HFFc6 (cell line): ENCODE measurements at regions not wholly inside any gene's neighbourhood (a gene's known extent, or its start where the extent isn't known, plus 50 kb on each side); places are given as distances from the start of the nearest gene placed in this dataset.

Source experiments
- DNase-seq: peaks from one replicate; pipeline ENCODE4 v3.0.0-alpha.2; 2018
- H3K27ac Mint-ChIP-seq: 2 replicates; pipeline ENCODE4 v1.8.0; 2020; ENCODE audit warnings: mild to moderate bottlenecking, mixed read lengths
- H3K27me3 Mint-ChIP-seq: 2 replicates; pipeline ENCODE4 v1.8.0; 2021; ENCODE audit warnings: mild to moderate bottlenecking, moderate library complexity, mixed read lengths; ENCODE audit not compliant: insufficient read depth
- H3K36me3 Mint-ChIP-seq: 2 replicates; pipeline ENCODE4 v1.8.0; 2021; ENCODE audit warnings: low read depth, mixed read lengths
- H3K4me1 Mint-ChIP-seq: 2 replicates; pipeline ENCODE4 v1.8.0; 2020; ENCODE audit warnings: low read depth, mixed read lengths
- H3K4me3 Mint-ChIP-seq: 2 replicates; pipeline ENCODE4 v1.8.0; 2020; ENCODE audit warnings: mild to moderate bottlenecking, moderate library complexity, mixed read lengths
- H3K9me3 Mint-ChIP-seq: 2 replicates; pipeline ENCODE4 v1.8.0; 2020; ENCODE audit warnings: mild to moderate bottlenecking, mixed read lengths
- TF ChIP-seq, protein P1 (sequence below): fragments of 200-600 bp; sonication (generic); IDR thresholded peaks from 2 replicates; pipeline ENCODE4 v1.5.0; 2021; ENCODE audit warnings: antibody characterized with exemption, mild to moderate bottlenecking

DNA sequence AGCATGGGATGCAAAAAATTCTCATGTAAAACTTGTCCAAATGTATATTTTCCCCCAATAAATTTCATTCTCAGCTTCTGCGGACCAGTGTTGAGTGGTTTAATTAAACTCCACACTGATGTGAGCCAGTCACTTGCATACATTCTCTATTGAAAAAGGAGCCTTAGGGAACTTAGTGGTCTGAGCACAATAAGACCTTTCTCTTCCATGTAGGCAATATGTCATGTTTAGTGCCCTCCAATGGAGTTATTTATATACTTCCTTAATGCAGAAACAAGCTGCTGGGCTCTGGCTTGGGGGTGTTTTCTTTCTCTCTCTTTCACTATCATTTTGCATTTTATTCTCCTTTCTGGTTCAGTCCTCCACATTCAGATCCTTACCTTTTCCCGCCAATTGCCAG is 196.9 kb downstream of the ANAPC10 start:
- H3K27me3 Mint-ChIP-seq = no peaks in the 10 kb centered on the region; the same call in 1 of the 2 replicates
- no peak overlapping the region for H3K27ac Mint-ChIP-seq
- TF ChIP-seq, protein P1, sequence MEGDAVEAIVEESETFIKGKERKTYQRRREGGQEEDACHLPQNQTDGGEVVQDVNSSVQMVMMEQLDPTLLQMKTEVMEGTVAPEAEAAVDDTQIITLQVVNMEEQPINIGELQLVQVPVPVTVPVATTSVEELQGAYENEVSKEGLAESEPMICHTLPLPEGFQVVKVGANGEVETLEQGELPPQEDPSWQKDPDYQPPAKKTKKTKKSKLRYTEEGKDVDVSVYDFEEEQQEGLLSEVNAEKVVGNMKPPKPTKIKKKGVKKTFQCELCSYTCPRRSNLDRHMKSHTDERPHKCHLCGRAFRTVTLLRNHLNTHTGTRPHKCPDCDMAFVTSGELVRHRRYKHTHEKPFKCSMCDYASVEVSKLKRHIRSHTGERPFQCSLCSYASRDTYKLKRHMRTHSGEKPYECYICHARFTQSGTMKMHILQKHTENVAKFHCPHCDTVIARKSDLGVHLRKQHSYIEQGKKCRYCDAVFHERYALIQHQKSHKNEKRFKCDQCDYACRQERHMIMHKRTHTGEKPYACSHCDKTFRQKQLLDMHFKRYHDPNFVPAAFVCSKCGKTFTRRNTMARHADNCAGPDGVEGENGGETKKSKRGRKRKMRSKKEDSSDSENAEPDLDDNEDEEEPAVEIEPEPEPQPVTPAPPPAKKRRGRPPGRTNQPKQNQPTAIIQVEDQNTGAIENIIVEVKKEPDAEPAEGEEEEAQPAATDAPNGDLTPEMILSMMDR = no peak
- no peak overlapping the region for H3K4me3 Mint-ChIP-seq
- H3K36me3 Mint-ChIP-seq = no peaks in the 10 kb centered on the region
- H3K9me3 Mint-ChIP-seq = no peaks in the 10 kb centered on the region; the same call in 1 of the 2 replicates
- no peaks in the 10 kb centered on the region for H3K4me1 Mint-ChIP-seq
- no peak for DNase-seq

DNA sequence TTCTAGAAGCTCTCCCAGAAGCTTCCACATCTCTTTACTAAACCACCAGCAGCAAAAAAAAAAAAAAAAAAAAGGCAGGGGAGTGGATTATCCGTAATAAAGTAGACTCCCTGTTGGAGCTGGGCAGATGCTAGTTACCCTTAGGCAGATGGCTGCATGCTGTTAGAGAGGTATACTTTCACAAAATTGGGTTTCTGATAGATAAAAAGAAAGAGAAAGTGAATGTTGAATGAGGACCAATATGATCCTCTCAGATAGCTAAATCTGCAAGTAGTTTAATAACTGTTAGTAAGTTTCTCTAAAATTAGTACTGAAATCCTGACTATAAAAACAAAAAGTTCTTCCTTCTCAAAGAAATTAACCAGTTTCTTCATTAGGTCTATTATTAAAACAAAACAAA is 195.4 kb downstream of the ANAPC10 start:
- DNase-seq = no peak
- H3K9me3 Mint-ChIP-seq = no peaks in the 10 kb centered on the region; the same call in 1 of the 2 replicates
- TF ChIP-seq, protein P1 = no peak
- H3K4me1 Mint-ChIP-seq = no peaks in the 10 kb centered on the region
- H3K27ac Mint-ChIP-seq = no peak overlapping the region
- no peaks in the 10 kb centered on the region for H3K36me3 Mint-ChIP-seq
- no peaks in the 10 kb centered on the region; the same call in 1 of the 2 replicates for H3K27me3 Mint-ChIP-seq
- H3K4me3 Mint-ChIP-seq = no peak overlapping the region

DNA sequence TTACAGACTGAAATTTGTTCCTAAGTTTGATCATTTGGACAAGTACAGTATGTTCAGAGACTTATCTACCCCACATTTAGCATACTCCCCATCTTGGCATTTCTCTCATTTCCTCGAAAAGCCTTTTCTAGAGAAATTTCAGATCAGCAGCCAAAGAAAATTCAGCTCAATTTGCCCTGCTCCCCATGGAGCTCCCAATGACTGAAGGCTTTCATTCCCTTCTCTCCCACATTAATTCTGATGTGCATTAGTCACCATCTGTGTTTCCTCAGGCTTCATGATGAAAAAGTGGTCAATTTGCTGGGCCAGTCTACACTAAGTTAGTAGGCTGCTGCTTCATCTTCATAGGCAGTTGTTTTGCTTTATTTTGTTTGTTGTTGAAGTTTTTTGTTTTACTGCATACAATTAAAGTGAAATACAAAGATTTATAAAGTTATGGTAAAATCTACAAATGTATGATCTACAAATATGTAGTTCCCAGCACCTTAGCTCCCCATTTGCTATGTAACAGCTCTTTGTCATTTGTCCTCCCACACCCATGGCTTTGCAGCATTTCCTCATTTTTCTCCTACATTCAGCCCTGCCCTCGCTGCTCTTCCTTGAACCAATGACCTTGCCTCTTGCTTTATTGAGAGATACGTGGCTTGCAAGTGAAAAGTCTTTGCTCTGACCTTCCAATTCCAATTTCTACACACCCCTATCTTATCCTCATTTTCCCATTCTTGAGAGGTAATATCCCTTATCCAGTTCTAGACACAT is 193.9 kb downstream of the ANAPC10 start:
- Mint-ChIP-seq H3K27me3 (no peaks in the 10 kb centered on the region; the same call in 1 of the 2 replicates), H3K4me3 (no peak overlapping the region), H3K27ac (no peak overlapping the region), H3K4me1 (no peaks in the 10 kb centered on the region), H3K9me3 (no peaks in the 10 kb centered on the region; the same call in 1 of the 2 replicates), H3K36me3 (no peaks in the 10 kb centered on the region)
- TF ChIP-seq, protein P1 = no peak
- no peak for DNase-seq

DNA sequence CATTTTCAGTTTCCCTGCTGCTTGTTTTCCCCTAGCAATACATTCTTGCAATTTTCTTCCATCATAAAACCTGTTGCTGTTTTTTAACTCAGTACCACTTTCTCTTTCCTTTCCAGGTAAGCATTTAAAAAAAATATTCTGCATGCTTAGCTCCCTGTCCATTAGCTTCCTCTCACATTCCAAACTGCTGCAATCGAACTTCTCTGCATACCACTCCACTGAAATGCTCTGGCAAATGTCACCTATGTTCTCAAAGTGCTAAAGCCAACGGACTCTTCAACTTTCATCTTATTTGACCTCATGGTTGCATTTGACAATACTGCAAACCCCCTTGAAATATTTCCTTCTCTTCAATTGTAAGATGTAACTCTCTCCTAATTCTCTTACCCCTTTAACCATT is 192.7 kb downstream of the ANAPC10 start:
- TF ChIP-seq, protein P1 = no peak
- H3K4me3 Mint-ChIP-seq = no peak overlapping the region
- H3K4me1 Mint-ChIP-seq = no peaks in the 10 kb centered on the region
- no peaks in the 10 kb centered on the region; the same call in 1 of the 2 replicates for H3K9me3 Mint-ChIP-seq
- DNase-seq = no peak
- no peaks in the 10 kb centered on the region for H3K36me3 Mint-ChIP-seq
- H3K27ac Mint-ChIP-seq = no peak overlapping the region
- no peaks in the 10 kb centered on the region; the same call in 1 of the 2 replicates for H3K27me3 Mint-ChIP-seq

DNA sequence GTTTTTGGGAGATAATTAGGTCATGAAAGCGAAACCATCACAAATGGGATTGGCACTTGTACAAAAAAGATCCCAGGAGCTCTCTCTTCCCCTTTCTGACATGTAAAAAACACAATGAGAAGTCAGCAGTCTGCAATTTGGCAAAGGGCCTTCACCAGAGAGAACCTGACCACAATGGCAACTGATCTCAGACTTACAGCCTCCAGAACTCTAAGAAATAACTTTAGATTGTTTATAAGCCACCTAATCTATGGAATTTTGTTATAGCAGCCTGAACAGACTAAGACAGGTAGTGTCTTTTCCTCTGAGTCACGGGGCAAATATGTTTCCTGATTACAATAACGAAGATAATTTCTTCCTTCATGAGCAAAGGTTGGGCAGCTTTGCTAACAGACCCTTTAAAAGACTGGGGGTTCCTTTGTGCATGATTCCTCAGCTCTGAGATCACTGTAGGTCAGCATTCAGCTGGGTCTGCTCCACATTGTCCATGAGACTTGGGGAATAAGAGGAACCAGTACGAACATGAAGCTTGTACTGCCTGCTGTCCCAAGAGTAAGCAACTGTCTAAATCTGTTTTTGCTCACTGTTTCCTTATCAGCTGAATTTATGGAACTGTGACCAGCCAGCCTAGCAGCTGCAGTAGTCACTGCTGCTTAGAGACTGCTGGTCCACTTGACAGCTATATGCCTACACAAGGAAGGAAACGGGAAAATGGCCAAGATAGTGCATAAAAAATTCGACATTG is 191.6 kb downstream of the ANAPC10 start:
- DNase-seq = no peak
- no peak overlapping the region for H3K4me3 Mint-ChIP-seq
- no peaks in the 10 kb centered on the region; the same call in 1 of the 2 replicates for H3K9me3 Mint-ChIP-seq
- H3K27ac Mint-ChIP-seq = no peak overlapping the region
- H3K27me3 Mint-ChIP-seq = no peaks in the 10 kb centered on the region; the same call in 1 of the 2 replicates
- TF ChIP-seq, protein P1 = no peak
- H3K4me1 Mint-ChIP-seq = no peaks in the 10 kb centered on the region
- no peaks in the 10 kb centered on the region for H3K36me3 Mint-ChIP-seq
